Liver (tissue), 8 donors: ENCODE measurements at regions not wholly inside any gene's neighbourhood (a gene's known extent, or its start where the extent isn't known, plus 50 kb on each side); places are given as distances from the start of the nearest gene placed in this dataset.

Experiments
- DNase-seq: peaks from one replicate; pipeline ENCODE4 v3.0.0-alpha.2; 2017; ENCODE audit warnings: low spot score
- H3K27ac ChIP-seq, 2 donors: one replicate each; pipeline ENCODE4 v1.7.0; 2013; ENCODE audit warnings: inconsistent platforms in 2 of 2, low read length in 2 of 2, control low read depth in 1 of 2, low read depth in 1 of 2, mild to moderate bottlenecking in 1 of 2
- H3K27me3 ChIP-seq, 4 donors: one replicate each; pipeline versions ENCODE4 v1.6.1 to v1.7.0; 2013; ENCODE audit warnings: low read length in 3 of 4, inconsistent platforms in 1 of 4, mild to moderate bottlenecking in 1 of 4, moderate library complexity in 1 of 4; ENCODE audit not compliant: control insufficient read depth in 4 of 4, insufficient read depth in 4 of 4
- H3K36me3 ChIP-seq, 4 donors: one replicate each; pipeline versions ENCODE4 v1.6.1 to v1.7.0; 2013; ENCODE audit warnings: low read length in 3 of 4, mild to moderate bottlenecking in 3 of 4, low read depth in 1 of 4, moderate library complexity in 1 of 4; ENCODE audit not compliant: control insufficient read depth in 4 of 4, insufficient read depth in 3 of 4
- H3K4me1 ChIP-seq, 4 donors: one replicate each; pipeline versions ENCODE4 v1.6.1 to v1.7.0; 2013; ENCODE audit warnings: low read length in 3 of 4, mild to moderate bottlenecking in 3 of 4, moderate library complexity in 1 of 4; ENCODE audit not compliant: control insufficient read depth in 4 of 4, insufficient read depth in 4 of 4
- H3K4me3 ChIP-seq, 3 donors: one replicate each; pipeline versions ENCODE4 v1.6.1 to v1.7.0; 2013; ENCODE audit warnings: low read length in 3 of 3, control low read depth in 1 of 3, low read depth in 1 of 3, mild to moderate bottlenecking in 1 of 3
- H3K9ac ChIP-seq, 2 donors: one replicate each; pipeline ENCODE4 v1.7.0; 2013; ENCODE audit warnings: low read length in 2 of 2, mild to moderate bottlenecking in 2 of 2, moderate library complexity in 2 of 2, control low read depth in 1 of 2, low read depth in 1 of 2
- H3K9me3 ChIP-seq, 4 donors: one replicate each; pipeline versions ENCODE4 v1.6.1 to v1.7.0; 2013; ENCODE audit warnings: low read length in 3 of 4; ENCODE audit not compliant: control insufficient read depth in 4 of 4
- ATF3 ChIP-seq: IDR thresholded peaks from 2 replicates; pipeline ENCODE4 v1.6.1; 2016; ENCODE audit warnings: antibody characterized with exemption
- CTCF ChIP-seq: fragments of 150-350 bp; IDR thresholded peaks from 2 replicates; pipeline ENCODE4 v1.5.1; 2017; ENCODE audit warnings: improper control_type of control experiment, low read depth, low read length; ENCODE audit not compliant: missing input control
- EGR1 ChIP-seq, 2 donors: IDR thresholded peaks; 2 replicates each; pipeline ENCODE4 v1.6.1; 2016 to 2018; ENCODE audit warnings: antibody characterized with exemption in 2 of 2, low read depth in 2 of 2
- FOXA1 ChIP-seq: IDR thresholded peaks from 2 replicates; pipeline ENCODE4 v1.6.1; 2016; ENCODE audit warnings: antibody characterized with exemption
- FOXA2 ChIP-seq: IDR thresholded peaks from 2 replicates; pipeline ENCODE4 v1.6.1; 2016; ENCODE audit warnings: antibody characterized with exemption
- GABPA ChIP-seq, 2 donors: IDR thresholded peaks in 1 of 2; conservative IDR thresholded peaks in 1 of 2; 2 replicates each; pipeline ENCODE4 v1.6.1; 2016; ENCODE audit warnings: antibody characterized with exemption in 2 of 2, mild to moderate bottlenecking in 1 of 2, moderate library complexity in 1 of 2
- HNF4A ChIP-seq, 2 donors: conservative IDR thresholded peaks; 2 replicates each; pipeline ENCODE4 v1.6.1; 2016; ENCODE audit warnings: antibody characterized with exemption in 2 of 2, mild to moderate bottlenecking in 2 of 2
- HNF4G ChIP-seq: IDR thresholded peaks from 2 replicates; pipeline ENCODE4 v1.6.1; 2016; ENCODE audit warnings: antibody characterized with exemption
- JUND ChIP-seq, 2 donors: IDR thresholded peaks; 2 replicates each; pipeline ENCODE4 v1.6.1; 2016; ENCODE audit warnings: antibody characterized with exemption in 2 of 2
- NR2F2 ChIP-seq: IDR thresholded peaks from 2 replicates; pipeline ENCODE4 v1.6.1; 2016; ENCODE audit warnings: antibody characterized with exemption
- RAD21 ChIP-seq, 2 donors: IDR thresholded peaks; 2 replicates each; pipeline ENCODE4 v1.6.1; 2016; ENCODE audit warnings: antibody characterized with exemption in 2 of 2, mild to moderate bottlenecking in 2 of 2
- REST ChIP-seq: IDR thresholded peaks from 2 replicates; pipeline ENCODE4 v1.6.1; 2016; ENCODE audit warnings: antibody characterized with exemption, mild to moderate bottlenecking
- RXRA ChIP-seq, 2 donors: IDR thresholded peaks; 2 replicates each; pipeline ENCODE4 v1.6.1; 2017 to 2018; ENCODE audit warnings: antibody characterized with exemption in 2 of 2, mild to moderate bottlenecking in 1 of 2
- SP1 ChIP-seq: IDR thresholded peaks from 2 replicates; pipeline ENCODE4 v1.6.1; 2018; ENCODE audit warnings: antibody characterized with exemption, mild to moderate bottlenecking
- ZBTB33 ChIP-seq: IDR thresholded peaks from 2 replicates; pipeline ENCODE4 v1.6.1; 2016; ENCODE audit warnings: antibody characterized with exemption
- WGBS: extraction: QIAGEN DNeasy Blood & Tissue Kit; methylation state at CpG from one replicate; pipeline ENCODE4 v1.1.7; 2013; 5-methylcytosine and 5-hydroxymethylcytosine counted together
- donor health status: healthy.
- donor health status: healthy.
- donor health status: healthy.
- donor health status: healthy.
- donor health status: healthy.

- no peak for TF ChIP-seq ZBTB33
- no peak for TF ChIP-seq CTCF
- no peak for TF ChIP-seq HNF4G
- no peak for TF ChIP-seq SP1
- TF ChIP-seq RAD21 (IDR thresholded peaks at IDR 0.05) = no peak
- no peak for TF ChIP-seq RXRA (IDR thresholded peaks at IDR 0.05)
- Histone ChIP-seq H3K4me1 (no peaks in the 10 kb centered on the region), H3K9ac (no peak overlapping the region), H3K27me3 (no peaks in the 10 kb centered on the region), H3K36me3 (no peaks in the 10 kb centered on the region), H3K4me3 (no peak overlapping the region), H3K27ac (no peak overlapping the region), H3K9me3 (no peaks in the 10 kb centered on the region)
- DNase-seq = no peak
- 96% methylated on average over 1 of the region's 1 CpG for WGBS
These were observed 143.5 kb downstream of the SPATA31D1 start for GRCh38 chr9:82132024-82132423.

- no peaks in the 10 kb centered on the region for H3K9me3 ChIP-seq
- no peaks in the 10 kb centered on the region for H3K36me3 ChIP-seq
- no peaks in the 10 kb centered on the region for H3K27me3 ChIP-seq
- 70% methylated on average over 1 of the region's 1 CpG for WGBS
- no peak overlapping the region for H3K9ac ChIP-seq
- TF ChIP-seq RXRA (IDR thresholded peaks at IDR 0.05) = no peak
- TF ChIP-seq CTCF = no peak
- no peak for TF ChIP-seq REST
- no peak for TF ChIP-seq FOXA2
- no peak for TF ChIP-seq HNF4A (conservative IDR thresholded peaks at IDR 0.05)
- no peak for TF ChIP-seq SP1
- TF ChIP-seq HNF4G = no peak
- TF ChIP-seq GABPA (IDR thresholded peaks at IDR 0.05 in 1 of 2, conservative IDR thresholded peaks at IDR 0.05 in 1 of 2) = no peak
- TF ChIP-seq RAD21 (IDR thresholded peaks at IDR 0.05) = no peak
- TF ChIP-seq JUND (IDR thresholded peaks at IDR 0.05) = no peak
- TF ChIP-seq FOXA1 = no peak
- TF ChIP-seq ZBTB33 = no peak
- no peak for TF ChIP-seq EGR1 (IDR thresholded peaks at IDR 0.05; ENCODE audit: low read depth in 2 of 2)
- TF ChIP-seq ATF3 = no peak
- no peak for TF ChIP-seq NR2F2
- no peak overlapping the region for H3K4me3 ChIP-seq
- DNase-seq = no peak
- no peak overlapping the region for H3K27ac ChIP-seq
- H3K4me1 ChIP-seq = no peaks in the 10 kb centered on the region
These were observed 145.4 kb downstream of the SPATA31D1 start for GRCh38 chr9:82134010-82134409.
